ENCODE measurements at regions not wholly inside any gene's neighbourhood (a gene's known extent, or its start where the extent isn't known, plus 50 kb on each side); places are given as distances from the start of the nearest gene placed in this dataset.

- TF ChIP-seq, protein P1, sequence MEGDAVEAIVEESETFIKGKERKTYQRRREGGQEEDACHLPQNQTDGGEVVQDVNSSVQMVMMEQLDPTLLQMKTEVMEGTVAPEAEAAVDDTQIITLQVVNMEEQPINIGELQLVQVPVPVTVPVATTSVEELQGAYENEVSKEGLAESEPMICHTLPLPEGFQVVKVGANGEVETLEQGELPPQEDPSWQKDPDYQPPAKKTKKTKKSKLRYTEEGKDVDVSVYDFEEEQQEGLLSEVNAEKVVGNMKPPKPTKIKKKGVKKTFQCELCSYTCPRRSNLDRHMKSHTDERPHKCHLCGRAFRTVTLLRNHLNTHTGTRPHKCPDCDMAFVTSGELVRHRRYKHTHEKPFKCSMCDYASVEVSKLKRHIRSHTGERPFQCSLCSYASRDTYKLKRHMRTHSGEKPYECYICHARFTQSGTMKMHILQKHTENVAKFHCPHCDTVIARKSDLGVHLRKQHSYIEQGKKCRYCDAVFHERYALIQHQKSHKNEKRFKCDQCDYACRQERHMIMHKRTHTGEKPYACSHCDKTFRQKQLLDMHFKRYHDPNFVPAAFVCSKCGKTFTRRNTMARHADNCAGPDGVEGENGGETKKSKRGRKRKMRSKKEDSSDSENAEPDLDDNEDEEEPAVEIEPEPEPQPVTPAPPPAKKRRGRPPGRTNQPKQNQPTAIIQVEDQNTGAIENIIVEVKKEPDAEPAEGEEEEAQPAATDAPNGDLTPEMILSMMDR (IDR thresholded peaks at IDR 0.05): no peak
- TF ChIP-seq POLR2A (IDR thresholded peaks at IDR 0.05): no peak
These were observed 56.0 kb upstream of the LHX1 start for GRCh38 chr17:36881323-36881722.
